ENCODE measurements at regions not wholly inside any gene's neighbourhood (a gene's known extent, or its start where the extent isn't known, plus 50 kb on each side); places are given as distances from the start of the nearest gene placed in this dataset.

- Histone ChIP-seq H3K27ac (ENCODE audit: low read length) (no peak overlapping the region), H3K36me3 (ENCODE audit: control insufficient read depth, insufficient read depth, low read length) (no peaks in the 10 kb centered on the region), H3K4me1 (ENCODE audit: control insufficient read depth, insufficient read depth, low read length) (no peaks in the 10 kb centered on the region), H3K9me3 (ENCODE audit: control insufficient read depth, insufficient read depth, low read length) (peaks cover 9% of the 10 kb centered on the region), H3K27me3 (ENCODE audit: control insufficient read depth, insufficient read depth, low read length) (no peaks in the 10 kb centered on the region), H3K4me3 (ENCODE audit: low read length) (no peak overlapping the region)
- H3K4me1 Mint-ChIP-seq = no peaks in the 10 kb centered on the region
- no peak overlapping the region for H3K4me3 Mint-ChIP-seq
- H3K27me3 Mint-ChIP-seq (ENCODE audit: low read depth in 2 of 2) = no peaks in the 10 kb centered on the region
- peaks cover 6 to 9% of the 10 kb centered on the region in 2 donors for H3K9me3 Mint-ChIP-seq
- intact Hi-C loops (cut with micrococcal nuclease) = no loop called here
- ATAC-seq = no peak
- 90% methylated on average over 5 of the region's 5 CpGs for WGBS (ENCODE audit: insufficient coverage)
- no peak overlapping the region for H3K27ac Mint-ChIP-seq
- H3K36me3 Mint-ChIP-seq = no peaks in the 10 kb centered on the region
- DNase-seq = no peak
- TF ChIP-seq, protein P1, sequence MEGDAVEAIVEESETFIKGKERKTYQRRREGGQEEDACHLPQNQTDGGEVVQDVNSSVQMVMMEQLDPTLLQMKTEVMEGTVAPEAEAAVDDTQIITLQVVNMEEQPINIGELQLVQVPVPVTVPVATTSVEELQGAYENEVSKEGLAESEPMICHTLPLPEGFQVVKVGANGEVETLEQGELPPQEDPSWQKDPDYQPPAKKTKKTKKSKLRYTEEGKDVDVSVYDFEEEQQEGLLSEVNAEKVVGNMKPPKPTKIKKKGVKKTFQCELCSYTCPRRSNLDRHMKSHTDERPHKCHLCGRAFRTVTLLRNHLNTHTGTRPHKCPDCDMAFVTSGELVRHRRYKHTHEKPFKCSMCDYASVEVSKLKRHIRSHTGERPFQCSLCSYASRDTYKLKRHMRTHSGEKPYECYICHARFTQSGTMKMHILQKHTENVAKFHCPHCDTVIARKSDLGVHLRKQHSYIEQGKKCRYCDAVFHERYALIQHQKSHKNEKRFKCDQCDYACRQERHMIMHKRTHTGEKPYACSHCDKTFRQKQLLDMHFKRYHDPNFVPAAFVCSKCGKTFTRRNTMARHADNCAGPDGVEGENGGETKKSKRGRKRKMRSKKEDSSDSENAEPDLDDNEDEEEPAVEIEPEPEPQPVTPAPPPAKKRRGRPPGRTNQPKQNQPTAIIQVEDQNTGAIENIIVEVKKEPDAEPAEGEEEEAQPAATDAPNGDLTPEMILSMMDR (IDR thresholded peaks at IDR 0.05) = no peak
These were observed 151.7 kb upstream of the TAC1 start for GRCh38 chr7:97580205-97580604.

DNA sequence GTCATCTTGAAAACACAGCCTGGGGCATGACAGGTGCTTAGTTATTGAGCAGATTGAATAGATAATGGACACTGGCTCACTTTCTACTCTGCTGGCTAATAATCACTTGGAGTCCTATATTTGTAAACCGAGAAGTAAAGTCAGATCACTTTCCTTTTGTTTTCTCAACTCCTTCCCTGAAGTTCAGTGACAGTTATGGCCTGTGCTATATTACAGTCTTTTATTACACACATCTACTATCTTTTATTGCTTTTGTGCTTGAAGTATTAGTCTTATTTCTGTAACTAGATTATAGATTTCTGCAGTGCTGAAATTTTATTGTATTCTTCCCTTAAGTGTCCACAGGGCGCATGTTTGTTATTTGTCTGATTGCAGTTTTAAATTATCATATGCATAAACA is 136.4 kb upstream of the TAC1 start:
- Mint-ChIP-seq H3K36me3 (no peaks in the 10 kb centered on the region), H3K27ac (no peak overlapping the region), H3K27me3 (ENCODE audit: low read depth in 2 of 2) (no peaks in the 10 kb centered on the region), H3K9me3 (peaks cover 15% of the 10 kb centered on the region in 2 donors), H3K4me1 (no peaks in the 10 kb centered on the region), H3K4me3 (no peak overlapping the region)
- Histone ChIP-seq H3K27ac (ENCODE audit: low read length) (no peak overlapping the region), H3K36me3 (ENCODE audit: control insufficient read depth, insufficient read depth, low read length) (no peaks in the 10 kb centered on the region), H3K4me1 (ENCODE audit: control insufficient read depth, insufficient read depth, low read length) (no peaks in the 10 kb centered on the region), H3K4me3 (ENCODE audit: low read length) (no peak overlapping the region), H3K27me3 (ENCODE audit: control insufficient read depth, insufficient read depth, low read length) (no peaks in the 10 kb centered on the region), H3K9me3 (ENCODE audit: control insufficient read depth, insufficient read depth, low read length) (peaks cover 2% of the 10 kb centered on the region)
- no CpG with 5 or more reads among the region's 2 CpGs for WGBS (ENCODE audit: insufficient coverage)
- TF ChIP-seq, protein P1 (IDR thresholded peaks at IDR 0.05) = no peak
- ATAC-seq (no peak), DNase-seq (no peak)
- intact Hi-C loops (cut with micrococcal nuclease) = no loop called here

DNA sequence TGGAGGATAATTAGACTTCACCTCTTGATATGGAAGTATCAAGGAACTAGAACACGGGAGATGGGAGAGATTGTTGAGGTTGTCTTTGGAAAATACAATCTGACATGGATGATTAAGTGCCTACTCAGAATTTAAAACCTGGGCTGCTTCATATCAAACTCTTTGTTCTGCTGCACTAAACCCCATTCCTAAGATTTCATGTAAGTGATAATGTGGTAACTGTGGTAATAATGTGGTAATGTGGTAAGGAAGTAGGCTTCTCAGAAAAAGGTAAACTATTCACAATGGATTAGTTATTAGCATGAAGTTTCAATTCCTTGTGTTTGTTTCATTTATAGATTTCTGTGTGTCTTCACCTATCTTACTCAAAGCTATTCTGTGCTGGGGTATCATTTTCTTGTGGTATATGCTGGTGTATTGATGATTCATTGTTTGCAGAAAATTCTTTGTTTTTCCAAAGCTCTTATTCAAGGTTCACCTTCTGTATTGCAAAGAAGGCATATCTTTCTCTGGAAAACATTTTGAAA is 129.9 kb upstream of the TAC1 start:
- TF ChIP-seq, protein P1 (IDR thresholded peaks at IDR 0.05) = no peak
- peaks cover 4 to 5% of the 10 kb centered on the region in 2 donors for H3K9me3 Mint-ChIP-seq
- no peak overlapping the region for H3K27ac ChIP-seq (ENCODE audit: low read length)
- H3K27me3 Mint-ChIP-seq (ENCODE audit: low read depth in 2 of 2) = no peaks in the 10 kb centered on the region
- H3K27ac Mint-ChIP-seq = no peak overlapping the region
- H3K4me3 ChIP-seq (ENCODE audit: low read length) = no peak overlapping the region
- no peaks in the 10 kb centered on the region for H3K27me3 ChIP-seq (ENCODE audit: control insufficient read depth, insufficient read depth, low read length)
- H3K36me3 Mint-ChIP-seq = no peaks in the 10 kb centered on the region
- H3K4me1 Mint-ChIP-seq = no peaks in the 10 kb centered on the region
- no peak overlapping the region for H3K4me3 Mint-ChIP-seq
- 90% methylated on average over 1 of the region's 1 CpG for WGBS (ENCODE audit: insufficient coverage)
- H3K4me1 ChIP-seq (ENCODE audit: control insufficient read depth, insufficient read depth, low read length) = no peaks in the 10 kb centered on the region
- ATAC-seq = no peak
- no peaks in the 10 kb centered on the region for H3K36me3 ChIP-seq (ENCODE audit: control insufficient read depth, insufficient read depth, low read length)
- intact Hi-C loops (cut with micrococcal nuclease) = no loop called here
- H3K9me3 ChIP-seq (ENCODE audit: control insufficient read depth, insufficient read depth, low read length) = no peaks in the 10 kb centered on the region
- DNase-seq = no peak

DNA sequence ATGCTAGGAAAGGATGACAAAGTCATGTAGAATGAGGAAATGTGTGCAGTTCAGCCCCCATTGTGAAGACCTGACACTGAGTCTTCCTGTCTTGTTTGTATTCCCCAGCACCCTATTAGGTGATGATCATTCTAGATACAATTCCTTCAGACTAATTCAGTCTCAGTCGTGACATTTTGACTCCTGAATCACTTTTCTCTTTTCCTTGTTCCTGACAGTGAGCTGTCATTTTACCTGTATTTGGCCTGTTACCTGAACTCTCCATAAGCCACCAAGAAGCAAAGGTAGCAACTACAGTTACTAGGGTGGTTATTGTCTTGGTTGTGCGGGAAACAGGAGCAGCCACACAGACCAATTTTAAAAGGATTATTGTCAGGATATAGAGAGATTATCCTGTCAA is 111.4 kb upstream of the TAC1 start:
- intact Hi-C loops (cut with micrococcal nuclease) = no loop called here
- H3K27me3 Mint-ChIP-seq (ENCODE audit: low read depth in 2 of 2) = no peaks in the 10 kb centered on the region

More for the DNA sequence above, 111.4 kb upstream of the TAC1 start:
- Histone ChIP-seq H3K27ac (ENCODE audit: low read length) (no peak overlapping the region), H3K36me3 (ENCODE audit: control insufficient read depth, insufficient read depth, low read length) (no peaks in the 10 kb centered on the region), H3K4me3 (ENCODE audit: low read length) (no peak overlapping the region), H3K27me3 (ENCODE audit: control insufficient read depth, insufficient read depth, low read length) (no peaks in the 10 kb centered on the region), H3K4me1 (ENCODE audit: control insufficient read depth, insufficient read depth, low read length) (no peaks in the 10 kb centered on the region), H3K9me3 (ENCODE audit: control insufficient read depth, insufficient read depth, low read length) (no peaks in the 10 kb centered on the region)
- Mint-ChIP-seq H3K4me3 (no peak overlapping the region), H3K36me3 (no peaks in the 10 kb centered on the region), H3K27ac (no peak overlapping the region), H3K4me1 (no peaks in the 10 kb centered on the region), H3K9me3 (peaks cover 5 to 7% of the 10 kb centered on the region in 2 donors)
- TF ChIP-seq, protein P1 (IDR thresholded peaks at IDR 0.05) = no peak
- 92% methylated on average over 1 of the region's 2 CpGs for WGBS (ENCODE audit: insufficient coverage)
- DNase-seq (no peak), ATAC-seq (no peak)
